ENCODE measurements at regions not wholly inside any gene's neighbourhood (a gene's known extent, or its start where the extent isn't known, plus 50 kb on each side); places are given as distances from the start of the nearest gene placed in this dataset.

DNA sequence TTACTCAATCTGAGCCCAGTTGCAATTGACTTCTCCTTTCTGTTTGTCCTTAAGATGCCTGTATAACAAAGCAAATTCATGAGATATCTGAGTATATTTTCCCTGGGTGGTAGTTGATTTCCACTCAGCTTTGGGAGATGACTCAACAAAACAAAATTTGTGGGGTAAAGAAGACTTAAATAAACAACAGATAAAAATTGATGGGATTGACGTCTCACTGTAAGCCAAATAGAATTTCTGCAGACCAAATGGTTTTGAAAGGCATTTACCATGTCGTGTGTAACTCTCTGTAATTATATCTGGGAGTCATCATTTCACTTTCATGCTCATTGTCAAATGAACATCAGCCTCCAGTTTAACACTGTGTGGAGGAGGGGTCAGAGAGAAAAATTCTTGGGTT, 255.4 kb upstream of the MYO3A start:
- peaks cover 0 to 10% (median 0%) of the 10 kb centered on the region in 3 donors for H3K4me1 ChIP-seq
- peaks cover 7% of the 10 kb centered on the region for H3K27me3 ChIP-seq
- H3K36me3 ChIP-seq: no peaks in the 10 kb centered on the region
- H3K9me3 ChIP-seq: no peaks in the 10 kb centered on the region
- WGBS, 2 donors (ENCODE audit: low coverage in 1 of 2): 37 to 52% methylated on average over 2 of the region's 2 CpGs
- TF ChIP-seq, protein P1, sequence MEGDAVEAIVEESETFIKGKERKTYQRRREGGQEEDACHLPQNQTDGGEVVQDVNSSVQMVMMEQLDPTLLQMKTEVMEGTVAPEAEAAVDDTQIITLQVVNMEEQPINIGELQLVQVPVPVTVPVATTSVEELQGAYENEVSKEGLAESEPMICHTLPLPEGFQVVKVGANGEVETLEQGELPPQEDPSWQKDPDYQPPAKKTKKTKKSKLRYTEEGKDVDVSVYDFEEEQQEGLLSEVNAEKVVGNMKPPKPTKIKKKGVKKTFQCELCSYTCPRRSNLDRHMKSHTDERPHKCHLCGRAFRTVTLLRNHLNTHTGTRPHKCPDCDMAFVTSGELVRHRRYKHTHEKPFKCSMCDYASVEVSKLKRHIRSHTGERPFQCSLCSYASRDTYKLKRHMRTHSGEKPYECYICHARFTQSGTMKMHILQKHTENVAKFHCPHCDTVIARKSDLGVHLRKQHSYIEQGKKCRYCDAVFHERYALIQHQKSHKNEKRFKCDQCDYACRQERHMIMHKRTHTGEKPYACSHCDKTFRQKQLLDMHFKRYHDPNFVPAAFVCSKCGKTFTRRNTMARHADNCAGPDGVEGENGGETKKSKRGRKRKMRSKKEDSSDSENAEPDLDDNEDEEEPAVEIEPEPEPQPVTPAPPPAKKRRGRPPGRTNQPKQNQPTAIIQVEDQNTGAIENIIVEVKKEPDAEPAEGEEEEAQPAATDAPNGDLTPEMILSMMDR (IDR thresholded peaks at IDR 0.05): no peak
- TF ChIP-seq EP300 (IDR thresholded peaks at IDR 0.05) (no peak), POLR2AphosphoS5 (IDR thresholded peaks at IDR 0.05) (no peak), POLR2A (IDR thresholded peaks at IDR 0.05) (no peak)
- no peak for ATAC-seq
- H3K4me3 ChIP-seq: no peak overlapping the region
- no peak overlapping the region for H3K27ac ChIP-seq

DNA sequence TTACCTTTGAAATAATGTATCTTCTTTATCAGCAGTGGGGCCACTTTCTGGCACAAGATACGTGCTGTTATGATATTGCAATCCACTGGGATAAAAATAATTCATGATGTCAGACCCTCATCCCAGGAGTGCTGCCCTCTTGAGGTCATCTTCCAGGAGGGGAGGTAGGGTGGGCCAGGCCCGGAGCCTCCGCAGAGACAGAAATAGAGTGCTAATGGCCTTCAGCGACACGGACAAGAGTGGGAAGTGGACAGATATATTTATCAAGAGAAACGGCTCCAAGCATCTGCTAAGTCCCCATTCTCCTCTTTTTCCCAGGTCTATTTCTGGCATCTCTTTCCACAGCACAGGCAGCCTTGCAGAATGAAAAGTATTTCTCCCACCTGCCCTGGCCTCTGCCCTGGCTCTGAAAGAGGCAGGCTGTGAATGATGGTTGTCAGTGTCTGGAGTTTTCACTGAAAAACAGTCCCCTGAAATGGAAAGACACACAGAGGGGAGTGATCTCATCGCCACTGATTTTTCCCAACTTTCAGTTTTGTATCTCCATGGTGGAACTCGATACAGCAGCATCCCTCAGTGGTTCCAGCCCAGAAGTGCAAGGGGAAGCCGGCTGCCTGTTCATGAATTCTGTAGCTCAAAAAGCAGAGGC, 251.7 kb upstream of the MYO3A start:
- peaks cover 0 to 10% (median 0%) of the 10 kb centered on the region in 3 donors for H3K4me1 ChIP-seq
- 0 to 10% methylated on average over 1 to 7 of the region's 9 CpGs for WGBS, 2 donors (ENCODE audit: low coverage in 1 of 2)
- TF ChIP-seq POLR2AphosphoS5 (IDR thresholded peaks at IDR 0.05) (no peak), POLR2A (IDR thresholded peaks at IDR 0.05) (no peak), EP300 (IDR thresholded peaks at IDR 0.05) (no peak)
- TF ChIP-seq, protein P1 (IDR thresholded peaks at IDR 0.05): peak in 2 of 4 experiments; percentile 14 to 29
- peak overlapping the region in 1 of 2 donors; percentile 30 for H3K4me3 ChIP-seq
- peak overlapping the region in 2 of 4 donors; percentile 41 to 42 for H3K27ac ChIP-seq
- ATAC-seq: no peak
- no peaks in the 10 kb centered on the region for H3K36me3 ChIP-seq
- H3K27me3 ChIP-seq: no peaks in the 10 kb centered on the region
- H3K9me3 ChIP-seq: no peaks in the 10 kb centered on the region

DNA sequence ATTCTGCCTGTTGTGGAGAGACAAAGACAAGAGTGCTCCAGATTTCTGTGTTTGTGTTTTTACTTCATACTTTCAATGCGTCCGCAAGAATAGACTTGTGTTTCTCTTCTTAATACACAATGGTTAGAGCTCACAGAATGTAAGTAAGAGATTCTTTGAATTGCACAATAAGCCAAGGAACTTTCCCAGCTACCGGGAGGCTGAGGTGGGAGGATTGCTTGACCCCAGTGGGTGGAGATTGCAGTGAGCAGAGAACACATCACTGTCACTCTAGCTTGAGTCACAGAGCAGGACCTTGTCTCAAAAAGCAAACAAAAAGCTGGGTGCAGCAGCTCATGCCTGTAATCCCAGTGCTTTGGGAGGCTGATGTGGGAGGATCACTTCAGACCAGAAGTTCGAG, 250.7 kb upstream of the MYO3A start:
- Histone ChIP-seq H3K4me1 (peaks cover 0 to 10% (median 0%) of the 10 kb centered on the region in 3 donors), H3K36me3 (no peaks in the 10 kb centered on the region), H3K27me3 (no peaks in the 10 kb centered on the region), H3K9me3 (no peaks in the 10 kb centered on the region), H3K27ac (no peak overlapping the region), H3K4me3 (no peak overlapping the region)
- ATAC-seq: no peak
- WGBS, 2 donors (ENCODE audit: low coverage in 1 of 2): 69 to 80% methylated on average over 2 to 3 of the region's 4 CpGs
- TF ChIP-seq, protein P1 (IDR thresholded peaks at IDR 0.05): no peak
- TF ChIP-seq POLR2A (IDR thresholded peaks at IDR 0.05): no peak

DNA sequence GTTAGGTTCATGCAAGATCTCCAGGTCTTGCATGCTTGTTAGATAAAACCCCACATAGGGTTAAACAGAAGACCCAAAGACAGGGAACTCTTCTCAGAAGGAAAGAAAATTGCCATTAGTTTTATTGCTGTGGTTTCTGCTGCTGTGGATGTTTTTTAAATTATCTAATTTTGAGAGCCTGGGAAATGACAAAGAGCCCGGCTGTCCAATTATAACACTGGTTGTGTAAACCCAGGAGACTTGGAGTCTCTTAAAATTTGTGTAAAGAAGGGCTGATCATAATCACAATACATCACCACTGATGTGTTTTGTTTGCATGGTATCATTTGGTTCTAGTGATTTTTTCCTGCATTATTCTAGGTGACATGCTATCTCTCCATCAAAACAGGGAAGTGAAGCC, 246.5 kb upstream of the MYO3A start:
- TF ChIP-seq POLR2A (IDR thresholded peaks at IDR 0.05) (no peak), POLR2AphosphoS5 (IDR thresholded peaks at IDR 0.05) (no peak), EP300 (IDR thresholded peaks at IDR 0.05) (no peak)
- TF ChIP-seq, protein P1 (IDR thresholded peaks at IDR 0.05): no peak
- ATAC-seq: no peak
- 57 to 60% methylated on average over 1 of the region's 1 CpG for whole genome bisulfite sequencing, 2 donors (ENCODE audit: low coverage in 1 of 2)
- Histone ChIP-seq H3K36me3 (no peaks in the 10 kb centered on the region), H3K27me3 (no peaks in the 10 kb centered on the region), H3K27ac (no peak overlapping the region), H3K9me3 (no peaks in the 10 kb centered on the region), H3K4me3 (no peak overlapping the region), H3K4me1 (peaks cover 0 to 2% (median 0%) of the 10 kb centered on the region in 3 donors)

DNA sequence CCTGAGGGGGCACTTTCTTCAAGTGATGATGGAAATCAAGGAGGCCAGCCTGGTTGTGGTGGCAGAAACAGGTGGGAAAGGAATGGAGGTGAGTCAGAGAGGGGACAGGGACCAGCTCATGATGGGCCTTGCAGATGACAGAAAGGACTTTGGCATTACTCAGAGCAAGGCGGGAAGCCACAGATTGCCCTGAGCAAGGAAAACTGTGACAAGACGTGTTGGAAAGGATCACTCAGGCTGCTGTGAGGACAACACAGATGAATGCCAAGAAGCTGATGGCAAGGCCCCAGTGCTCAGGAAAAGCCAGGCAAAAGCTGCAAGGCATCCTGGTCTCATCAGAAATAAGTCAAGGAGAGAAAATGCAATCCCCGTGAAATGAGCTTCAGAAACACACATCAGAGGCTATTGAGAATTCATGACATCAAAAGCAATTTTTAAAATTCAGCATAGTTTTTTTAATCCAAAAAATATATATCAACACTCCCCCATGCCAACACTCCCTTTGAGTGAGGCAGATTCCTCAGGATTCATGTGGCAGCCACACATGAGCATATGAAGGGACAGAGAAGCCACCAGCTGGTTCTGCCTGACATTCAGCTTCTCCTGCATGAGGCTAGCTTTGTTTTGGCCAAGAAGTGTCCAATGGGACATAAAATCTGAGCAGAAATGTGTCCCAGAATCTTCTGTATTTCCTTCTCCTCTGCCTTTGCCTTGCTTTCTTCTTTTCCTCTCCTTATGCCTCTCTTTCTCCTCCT, 244.5 kb upstream of the MYO3A start:
- H3K27ac ChIP-seq: no peak overlapping the region
- no peak overlapping the region for H3K4me3 ChIP-seq
- H3K9me3 ChIP-seq: no peaks in the 10 kb centered on the region
- ATAC-seq: no peak
- no peaks in the 10 kb centered on the region for H3K36me3 ChIP-seq
- no peak for TF ChIP-seq POLR2A (IDR thresholded peaks at IDR 0.05)
- TF ChIP-seq EP300 (IDR thresholded peaks at IDR 0.05): no peak
- TF ChIP-seq, protein P1 (IDR thresholded peaks at IDR 0.05): no peak
- no peak for TF ChIP-seq POLR2AphosphoS5 (IDR thresholded peaks at IDR 0.05)
- 29% methylated on average over 1 of the region's 3 CpGs; no CpG with 5 or more reads in 1 of the 2 donors for WGBS, 2 donors (ENCODE audit: low coverage in 1 of 2)
- no peaks in the 10 kb centered on the region for H3K4me1 ChIP-seq
- H3K27me3 ChIP-seq: no peaks in the 10 kb centered on the region
